ENCODE measurements at regions not wholly inside any gene's neighbourhood (a gene's known extent, or its start where the extent isn't known, plus 50 kb on each side); places are given as distances from the start of the nearest gene placed in this dataset.

DNA sequence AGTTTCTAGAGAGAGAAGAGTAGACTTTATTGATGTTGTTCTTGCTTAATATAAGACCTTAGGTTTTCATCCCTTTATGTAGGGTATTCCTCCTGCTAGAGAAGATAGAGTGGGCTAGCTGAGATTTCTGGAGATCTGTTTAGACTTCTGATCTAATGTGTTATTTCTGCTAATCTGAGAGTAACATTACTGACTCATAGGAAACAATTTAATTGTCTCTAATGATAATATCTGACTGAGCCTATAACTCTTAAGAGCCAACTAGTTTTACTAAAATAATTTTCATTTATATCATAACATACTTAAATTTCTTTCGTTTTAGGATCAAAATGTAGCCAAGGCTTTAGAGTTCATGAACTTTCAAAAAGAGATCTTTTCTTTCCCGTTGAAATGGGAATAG lies 618.7 kb upstream of the ZEB2 start:
- H3K27me3 ChIP-seq: no peaks in the 10 kb centered on the region
- intact Hi-C loops (cut with DNase I): no loop called here
- TF ChIP-seq, protein P1, sequence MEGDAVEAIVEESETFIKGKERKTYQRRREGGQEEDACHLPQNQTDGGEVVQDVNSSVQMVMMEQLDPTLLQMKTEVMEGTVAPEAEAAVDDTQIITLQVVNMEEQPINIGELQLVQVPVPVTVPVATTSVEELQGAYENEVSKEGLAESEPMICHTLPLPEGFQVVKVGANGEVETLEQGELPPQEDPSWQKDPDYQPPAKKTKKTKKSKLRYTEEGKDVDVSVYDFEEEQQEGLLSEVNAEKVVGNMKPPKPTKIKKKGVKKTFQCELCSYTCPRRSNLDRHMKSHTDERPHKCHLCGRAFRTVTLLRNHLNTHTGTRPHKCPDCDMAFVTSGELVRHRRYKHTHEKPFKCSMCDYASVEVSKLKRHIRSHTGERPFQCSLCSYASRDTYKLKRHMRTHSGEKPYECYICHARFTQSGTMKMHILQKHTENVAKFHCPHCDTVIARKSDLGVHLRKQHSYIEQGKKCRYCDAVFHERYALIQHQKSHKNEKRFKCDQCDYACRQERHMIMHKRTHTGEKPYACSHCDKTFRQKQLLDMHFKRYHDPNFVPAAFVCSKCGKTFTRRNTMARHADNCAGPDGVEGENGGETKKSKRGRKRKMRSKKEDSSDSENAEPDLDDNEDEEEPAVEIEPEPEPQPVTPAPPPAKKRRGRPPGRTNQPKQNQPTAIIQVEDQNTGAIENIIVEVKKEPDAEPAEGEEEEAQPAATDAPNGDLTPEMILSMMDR (IDR thresholded peaks at IDR 0.05): no peak
- no peak overlapping the region for H3K4me3 ChIP-seq
- DNase-seq (no peak), ATAC-seq (no peak)
- no peaks in the 10 kb centered on the region for H3K36me3 ChIP-seq
- no peak overlapping the region for H3K27ac ChIP-seq
- H3K4me1 ChIP-seq: no peaks in the 10 kb centered on the region
- H3K9me3 ChIP-seq: no peaks in the 10 kb centered on the region

- Histone ChIP-seq H3K4me3 (no peak overlapping the region), H3K36me3 (no peaks in the 10 kb centered on the region), H3K4me1 (no peaks in the 10 kb centered on the region), H3K27ac (no peak overlapping the region), H3K27me3 (no peaks in the 10 kb centered on the region), H3K9me3 (no peaks in the 10 kb centered on the region)
- TF ChIP-seq, protein P1 (IDR thresholded peaks at IDR 0.05): no peak
- intact Hi-C loops (cut with DNase I): no loop called here
- DNase-seq: no peak
- no peak for ATAC-seq
These were observed 618.0 kb upstream of the ZEB2 start for GRCh38 chr2:145137901-145138300.

DNA sequence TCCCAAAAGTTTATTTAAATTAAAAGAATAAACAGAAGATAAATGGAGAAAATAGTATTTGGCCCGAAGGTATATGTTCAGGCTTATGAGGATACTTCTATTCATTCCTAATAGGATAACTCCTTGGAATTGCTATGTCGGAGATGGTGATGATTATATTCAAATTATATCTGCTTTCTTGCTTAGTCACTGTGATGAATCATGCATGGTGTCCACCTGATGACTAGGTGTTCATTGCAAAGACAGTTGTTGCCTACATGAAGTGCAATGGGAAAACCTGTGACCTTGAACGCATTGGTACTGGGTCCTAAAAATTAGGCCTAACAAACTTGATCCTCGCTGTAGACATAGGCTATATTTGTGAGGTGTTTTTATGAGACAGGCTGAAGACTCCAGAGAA lies 617.3 kb upstream of the ZEB2 start:
- H3K27me3 ChIP-seq: no peaks in the 10 kb centered on the region

DNA sequence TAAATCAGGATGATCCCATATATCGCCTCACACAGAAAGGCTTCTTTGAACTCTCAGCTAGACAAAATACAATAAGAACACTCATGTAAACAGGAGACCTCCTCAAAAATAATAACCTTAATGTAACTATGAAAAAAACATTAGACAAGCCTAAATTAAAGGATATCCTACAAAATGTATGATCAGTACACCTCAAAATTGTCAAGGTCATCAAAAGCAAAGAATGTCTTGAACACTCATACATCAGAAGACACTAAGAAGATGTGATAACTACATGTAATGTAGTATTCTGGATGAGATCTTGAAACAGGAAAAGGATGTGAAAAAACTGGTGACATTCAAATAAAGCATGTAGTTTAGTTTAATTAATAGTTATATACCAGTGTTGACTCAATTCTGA lies 616.8 kb upstream of the ZEB2 start:
- H3K36me3 ChIP-seq: no peaks in the 10 kb centered on the region
- no peak overlapping the region for H3K27ac ChIP-seq
- no peaks in the 10 kb centered on the region for H3K9me3 ChIP-seq
- intact Hi-C loops (cut with DNase I): no loop called here
- ATAC-seq: no peak
- H3K4me3 ChIP-seq: no peak overlapping the region
- DNase-seq: no peak
- no peaks in the 10 kb centered on the region for H3K4me1 ChIP-seq
- no peaks in the 10 kb centered on the region for H3K27me3 ChIP-seq
- TF ChIP-seq, protein P1 (IDR thresholded peaks at IDR 0.05): no peak

More for the DNA sequence above, 617.3 kb upstream of the ZEB2 start:
- intact Hi-C loops (cut with DNase I): no loop called here
- H3K36me3 ChIP-seq: no peaks in the 10 kb centered on the region
- DNase-seq: no peak
- no peak overlapping the region for H3K27ac ChIP-seq
- no peaks in the 10 kb centered on the region for H3K9me3 ChIP-seq
- H3K4me3 ChIP-seq: no peak overlapping the region
- no peak for ATAC-seq
- TF ChIP-seq, protein P1 (IDR thresholded peaks at IDR 0.05): no peak
- no peaks in the 10 kb centered on the region for H3K4me1 ChIP-seq

- intact Hi-C loops (cut with DNase I): no loop called here
- DNase-seq (no peak), ATAC-seq (no peak)
- Histone ChIP-seq H3K36me3 (no peaks in the 10 kb centered on the region), H3K27ac (no peak overlapping the region), H3K27me3 (no peaks in the 10 kb centered on the region), H3K4me3 (no peak overlapping the region), H3K4me1 (no peaks in the 10 kb centered on the region), H3K9me3 (no peaks in the 10 kb centered on the region)
- TF ChIP-seq, protein P1 (IDR thresholded peaks at IDR 0.05): no peak
These were observed 606.2 kb upstream of the ZEB2 start for GRCh38 chr2:145126146-145126545.

GRCh38 chr2:145124085-145124484 lies 604.2 kb upstream of the ZEB2 start:
- ATAC-seq: no peak
- Histone ChIP-seq H3K4me3 (no peak overlapping the region), H3K36me3 (no peaks in the 10 kb centered on the region), H3K27me3 (no peaks in the 10 kb centered on the region), H3K9me3 (no peaks in the 10 kb centered on the region), H3K27ac (no peak overlapping the region), H3K4me1 (no peaks in the 10 kb centered on the region)
- intact Hi-C loops (cut with DNase I): no loop called here
- TF ChIP-seq, protein P1 (IDR thresholded peaks at IDR 0.05): no peak
- DNase-seq: no peak
